Panc1 (cell line): ENCODE measurements at regions not wholly inside any gene's neighbourhood (a gene's known extent, or its start where the extent isn't known, plus 50 kb on each side); places are given as distances from the start of the nearest gene placed in this dataset.

Experiments
- ATAC-seq: fragments of 200-7000 bp; cut with Tn5 transposase; 2 replicates; pipeline ENCODE4 v1.9.1; 2020; ENCODE audit warnings: mild to moderate bottlenecking, moderate library complexity
- BruUV-seq: library from RNA; stranded (reverse); fragments of 400-500 nt; replicated peaks from 2 replicates; lab custom pipeline; 2021; lab: Mats Ljungman, UMichigan
- CTCF ChIA-PET: fragments of 300-600 bp; sonication (Branson Sonifier 250); formaldehyde crosslinking; loops from one replicate; lab custom pipeline; 2022; ENCODE audit warnings: antibody characterized with exemption; lab: Charles Lee
- POLR2A ChIA-PET: fragments of 300-600 bp; sonication (Branson Sonifier 250); formaldehyde crosslinking; loops from one replicate; lab custom pipeline; 2022; ENCODE audit warnings: antibody characterized with exemption; lab: Charles Lee
- DNase-seq: peaks from one replicate; pipeline ENCODE4 v3.0.0-alpha.2; 2010; ENCODE audit warnings: low read depth, low spot score
- H3K27ac ChIP-seq: 2 replicates; pipeline ENCODE4 v1.5.1; 2011; ENCODE audit warnings: mild to moderate bottlenecking, low read length, inconsistent platforms
- H3K27me3 ChIP-seq: fragments of 200-500 bp; sonication (Bioruptor generic); 2 replicates; pipeline ENCODE4 v1.6.0; 2014; ENCODE audit warnings: low read length, inconsistent platforms; ENCODE audit not compliant: control insufficient read depth, insufficient read depth
- H3K36me3 ChIP-seq: fragments of 200-500 bp; sonication (Bioruptor generic); 2 replicates; pipeline ENCODE4 v1.5.1; 2014; ENCODE audit warnings: inconsistent platforms, mild to moderate bottlenecking, low read length, moderate library complexity; ENCODE audit not compliant: control insufficient read depth, insufficient read depth
- H3K4me1 ChIP-seq: 2 replicates; pipeline ENCODE4 v1.5.1; 2011; ENCODE audit warnings: inconsistent platforms, mild to moderate bottlenecking, low read length, moderate library complexity; ENCODE audit not compliant: control insufficient read depth, insufficient read depth
- H3K4me3 ChIP-seq, 2 experiments: 2 replicates each; pipeline ENCODE4 v1.5.1; 2011 to 2012; ENCODE audit warnings: low read depth in 2 of 2, low read length in 2 of 2, mild to moderate bottlenecking in 2 of 2, inconsistent platforms in 1 of 2, moderate library complexity in 1 of 2
- H3K9me3 ChIP-seq: fragments of 200-500 bp; sonication (Bioruptor generic); 2 replicates; pipeline ENCODE4 v1.5.1; 2014; ENCODE audit warnings: low read depth, mild to moderate bottlenecking, inconsistent platforms, low read length, moderate library complexity; ENCODE audit not compliant: control insufficient read depth, insufficient read depth
- CTCF ChIP-seq: fragments of 450-650 bp; IDR thresholded peaks from 2 replicates; pipeline ENCODE4 v1.5.1; 2017; ENCODE audit warnings: mild to moderate bottlenecking
- POLR2AphosphoS5 ChIP-seq: IDR thresholded peaks from 2 replicates; pipeline ENCODE4 v1.6.1; 2012; ENCODE audit warnings: mild to moderate bottlenecking, low read depth, low read length, moderate library complexity
- REST ChIP-seq, 2 experiments: IDR thresholded peaks; 2 replicates each; pipeline ENCODE4 v1.6.1; 2011 to 2012; ENCODE audit warnings: low read depth in 2 of 2, control low read depth in 1 of 2, low read length in 1 of 2, mild to moderate bottlenecking in 1 of 2, moderate library complexity in 1 of 2; ENCODE audit not compliant: insufficient read depth in 1 of 2
- SIN3A ChIP-seq: IDR thresholded peaks from 2 replicates; pipeline ENCODE4 v1.6.1; 2012; ENCODE audit warnings: low read depth, mild to moderate bottlenecking, low read length, moderate library complexity, borderline replicate concordance; ENCODE audit not compliant: insufficient read depth
- TCF7L2 ChIP-seq: IDR thresholded peaks from 2 replicates; pipeline ENCODE4 v1.6.1; 2011; ENCODE audit warnings: mild to moderate bottlenecking, low read depth, low read length, inconsistent platforms
- in situ Hi-C: cut with HindIII; loops from 2 replicates; pipeline ENCODE4 v1.10.0; 2016; ENCODE audit warnings: low sequenced_read_pairs, low pct_unique_long_range_greater_than_20kb
- intact Hi-C: fragments of 100-400 bp; cut with micrococcal nuclease; formaldehyde crosslinking; loops from one replicate; pipeline ENCODE4 v1.10.0; 2022; ENCODE audit not compliant: unreplicated experiment

GRCh38 chr4:175562111-175562510 is 250.0 kb downstream of the GPM6A start:
- Histone ChIP-seq H3K27ac (no peak overlapping the region), H3K4me3 (no peak overlapping the region), H3K4me1 (no peaks in the 10 kb centered on the region), H3K27me3 (no peaks in the 10 kb centered on the region), H3K9me3 (no peaks in the 10 kb centered on the region), H3K36me3 (no peaks in the 10 kb centered on the region)
- POLR2A ChIA-PET = no interaction called here
- intact Hi-C loops = loop anchor here (5.0 to 10.0 kb wide), 2 partner anchors 460 to 783 kb away; no protein-coding TSS in a partner anchor
- CTCF ChIA-PET = no interaction called here
- ATAC-seq = no peak
- TF ChIP-seq TCF7L2 = no peak
- in situ Hi-C loops = no loop called here
- no TSS peak for BruUV-seq
- DNase-seq = no peak

- no peaks in the 10 kb centered on the region for H3K27me3 ChIP-seq
- H3K27ac ChIP-seq = no peak overlapping the region
- intact Hi-C loops = loop anchor here (5.0 to 10.0 kb wide), 2 partner anchors 460 to 782 kb away; no protein-coding TSS in a partner anchor
- H3K9me3 ChIP-seq = no peaks in the 10 kb centered on the region
- H3K36me3 ChIP-seq = no peaks in the 10 kb centered on the region
- no peaks in the 10 kb centered on the region for H3K4me1 ChIP-seq
- POLR2A ChIA-PET = no interaction called here
- in situ Hi-C loops = no loop called here
- ATAC-seq (no peak), DNase-seq (no peak)
- CTCF ChIA-PET = no interaction called here
- no peak overlapping the region for H3K4me3 ChIP-seq
- TF ChIP-seq POLR2AphosphoS5 (no peak), REST (IDR thresholded peaks at IDR 0.05; ENCODE audit: insufficient read depth in 1 of 2, low read depth in 2 of 2, low read length in 1 of 2) (no peak), CTCF (no peak), TCF7L2 (no peak), SIN3A (no peak)
- no TSS peak for BruUV-seq
Observed at GRCh38 chr4:175562542-175562941, 249.5 kb downstream of the GPM6A start.
